Breast epithelium (tissue), 3 donors: ENCODE measurements at regions not wholly inside any gene's neighbourhood (a gene's known extent, or its start where the extent isn't known, plus 50 kb on each side); places are given as distances from the start of the nearest gene placed in this dataset.

ENCODE experiments used
- CTCF ChIP-seq, 3 donors: fragments of 450-650 bp; IDR thresholded peaks; one replicate each; pipeline ENCODE4 v1.5.1; 2016 to 2017; ENCODE audit warnings: antibody characterized with exemption in 3 of 3, mild to moderate bottlenecking in 3 of 3, moderate library complexity in 3 of 3
- POLR2A ChIP-seq: fragments of 450-650 bp; IDR thresholded peaks from one replicate; pipeline ENCODE4 v1.6.1; 2016; ENCODE audit warnings: antibody characterized with exemption, mild to moderate bottlenecking, moderate library complexity
- POLR2AphosphoS5 ChIP-seq, 3 donors: sonication (generic); formaldehyde crosslinking; IDR thresholded peaks; one replicate each; pipeline ENCODE4 v1.6.1; 2017; ENCODE audit warnings: antibody characterized with exemption in 3 of 3

DNA sequence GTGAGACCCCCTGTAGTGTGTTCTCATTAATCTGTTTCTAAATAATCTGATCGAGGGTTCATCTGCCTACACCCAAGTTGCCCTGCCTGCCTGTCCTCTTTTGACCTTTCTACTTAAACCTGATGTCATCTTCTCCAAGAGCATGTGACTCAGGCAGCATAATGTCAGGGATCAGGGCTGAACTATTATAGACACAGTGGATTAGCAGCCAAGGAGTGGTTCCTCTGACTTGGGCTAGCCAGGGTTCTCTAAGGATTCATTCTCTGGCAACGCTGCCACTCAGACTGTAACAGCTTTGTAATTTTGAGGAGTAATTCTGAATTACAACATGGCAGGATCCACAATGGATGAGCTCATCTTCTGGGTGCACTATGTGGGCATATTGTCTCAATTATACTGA, 124.0 kb downstream of the MDH1 start:
- TF ChIP-seq CTCF (IDR thresholded peaks at IDR 0.05) = no peak
- TF ChIP-seq POLR2AphosphoS5 (IDR thresholded peaks at IDR 0.05) = no peak
- no peak for TF ChIP-seq POLR2A
